ENCODE measurements at regions not wholly inside any gene's neighbourhood (a gene's known extent, or its start where the extent isn't known, plus 50 kb on each side); places are given as distances from the start of the nearest gene placed in this dataset.
"Not testable (repeated sequence)": the region's sequence is repeated elsewhere in the genome, so short reads cannot be mapped to it uniquely, and the experiment has no call there.

DNA sequence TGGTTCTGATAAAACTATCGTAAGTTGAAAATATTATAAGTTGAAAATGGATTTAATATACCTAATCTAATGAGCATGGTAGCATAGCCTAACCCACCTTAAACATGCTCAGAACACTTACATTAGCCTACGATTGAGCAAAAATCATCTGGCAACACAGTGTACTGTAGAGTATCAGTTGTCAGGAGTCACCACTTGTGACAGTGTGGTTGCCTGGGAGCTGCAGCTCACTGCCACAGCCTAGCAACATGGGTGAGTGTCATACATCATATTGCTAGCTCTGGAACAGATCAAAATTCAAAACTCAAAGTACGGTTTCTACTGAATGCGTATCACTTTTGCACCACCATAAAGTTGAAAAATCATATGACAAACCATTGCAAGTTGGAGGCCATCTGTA is 203.5 kb downstream of the ATXN7L3B start:
- no peak for ATAC-seq
- Mint-ChIP-seq H3K4me1 (no peaks in the 10 kb centered on the region), H3K9me3 (no peaks in the 10 kb centered on the region)

DNA sequence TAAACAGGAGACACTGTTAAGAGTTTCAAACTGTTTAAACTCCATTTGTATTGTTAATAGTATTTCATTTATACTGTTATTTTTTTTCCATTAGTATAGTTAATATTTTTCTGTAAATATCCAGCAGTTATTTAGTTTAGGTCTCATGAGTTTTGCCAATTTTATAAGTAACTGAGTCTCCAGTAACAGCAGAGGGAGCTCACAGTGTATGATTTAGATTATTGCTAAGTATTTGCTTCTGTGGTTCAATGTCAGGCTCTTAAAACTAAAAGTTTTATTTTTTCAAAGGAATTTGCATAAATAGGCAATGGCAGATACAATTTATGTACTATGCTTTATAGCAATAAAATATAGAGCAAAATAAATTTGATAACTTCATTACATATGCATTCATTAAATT is 209.7 kb downstream of the ATXN7L3B start:
- Mint-ChIP-seq H3K9me3 (no peaks in the 10 kb centered on the region), H3K27me3 (no peaks in the 10 kb centered on the region), H3K4me3 (no peak overlapping the region), H3K4me1 (no peaks in the 10 kb centered on the region), H3K27ac (no peak overlapping the region)
- no peak for ATAC-seq
- DNase-seq, result no peak

More for the DNA sequence above, 203.5 kb downstream of the ATXN7L3B start:
- Mint-ChIP-seq H3K27ac (no peak overlapping the region), H3K27me3 (no peaks in the 10 kb centered on the region), H3K4me3 (no peak overlapping the region)
- DNase-seq, result no peak

DNA sequence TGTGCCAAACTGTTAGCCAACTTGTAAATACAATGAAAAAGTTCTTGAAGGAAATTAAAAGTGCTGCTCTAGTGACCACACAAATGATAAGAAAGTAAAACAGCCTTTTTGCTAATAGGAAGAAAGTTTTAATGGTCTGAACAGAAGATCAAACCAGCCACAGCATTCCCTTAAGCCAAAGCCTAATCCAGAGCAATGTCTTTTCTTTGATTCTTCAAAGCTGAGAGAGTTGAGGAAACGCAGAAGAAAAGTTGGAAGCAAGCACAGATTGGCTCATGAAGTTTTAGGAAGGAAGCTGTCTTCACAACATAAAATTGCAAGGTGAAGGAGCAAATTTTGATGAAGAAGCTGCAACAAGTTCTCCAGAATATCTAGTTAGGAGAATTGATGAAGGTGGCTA is 213.8 kb downstream of the ATXN7L3B start:
- Mint-ChIP-seq H3K9me3 (no peaks in the 10 kb centered on the region), H3K4me1 (no peaks in the 10 kb centered on the region), H3K27ac (no peak overlapping the region), H3K4me3 (no peak overlapping the region), H3K27me3 (no peaks in the 10 kb centered on the region)
- no peak for ATAC-seq
- no peak for DNase-seq

DNA sequence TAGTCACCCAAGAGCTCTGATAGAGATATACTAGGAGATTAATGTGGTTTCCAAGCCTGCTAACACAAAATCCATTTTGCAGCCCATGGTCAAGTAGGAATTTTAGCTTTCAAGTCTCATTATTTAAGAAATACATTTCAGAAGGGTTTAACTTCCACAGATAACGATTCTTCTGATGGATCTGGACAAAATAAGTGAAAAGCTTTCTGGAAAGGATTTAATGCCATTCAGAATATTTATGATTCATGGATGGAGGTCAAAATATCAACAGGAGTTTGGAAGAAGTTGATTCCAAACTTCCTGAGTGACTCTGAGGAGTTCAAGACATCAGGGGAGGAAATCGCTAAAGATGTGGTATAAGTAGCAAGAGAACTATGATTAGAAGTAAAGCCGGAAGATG is 214.6 kb downstream of the ATXN7L3B start:
- Mint-ChIP-seq H3K9me3 (peaks cover 3 to 4% of the 10 kb centered on the region in 2 donors), H3K27ac (no peak overlapping the region), H3K4me1 (no peaks in the 10 kb centered on the region), H3K4me3 (no peak overlapping the region), H3K27me3 (no peaks in the 10 kb centered on the region)
- ATAC-seq, result no peak
- DNase-seq, result no peak

DNA sequence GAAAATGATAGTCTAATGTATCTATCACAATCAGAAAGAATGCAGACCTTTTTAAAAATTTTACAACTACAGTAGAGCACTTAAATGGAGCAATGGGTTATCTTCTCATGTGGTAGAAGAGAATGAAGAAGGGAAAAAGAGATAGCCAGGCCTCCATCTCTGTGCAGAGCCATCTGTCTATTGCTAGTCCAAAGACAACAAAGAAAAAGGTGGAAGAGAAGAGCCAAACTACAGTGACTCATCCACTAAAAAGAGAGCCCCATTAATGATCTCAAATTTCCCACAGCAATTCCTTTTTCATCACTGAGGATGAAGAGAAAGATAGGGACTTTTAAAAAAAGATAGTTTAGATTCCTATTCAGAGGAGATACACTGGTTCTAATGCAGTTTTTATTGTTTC is 232.9 kb downstream of the ATXN7L3B start:
- ATAC-seq (no peak), DNase-seq (no peak)
- Mint-ChIP-seq H3K4me1 (no peaks in the 10 kb centered on the region), H3K27ac (no peak overlapping the region), H3K9me3 (no peaks in the 10 kb centered on the region), H3K4me3 (no peak overlapping the region), H3K27me3 (no peaks in the 10 kb centered on the region)

DNA sequence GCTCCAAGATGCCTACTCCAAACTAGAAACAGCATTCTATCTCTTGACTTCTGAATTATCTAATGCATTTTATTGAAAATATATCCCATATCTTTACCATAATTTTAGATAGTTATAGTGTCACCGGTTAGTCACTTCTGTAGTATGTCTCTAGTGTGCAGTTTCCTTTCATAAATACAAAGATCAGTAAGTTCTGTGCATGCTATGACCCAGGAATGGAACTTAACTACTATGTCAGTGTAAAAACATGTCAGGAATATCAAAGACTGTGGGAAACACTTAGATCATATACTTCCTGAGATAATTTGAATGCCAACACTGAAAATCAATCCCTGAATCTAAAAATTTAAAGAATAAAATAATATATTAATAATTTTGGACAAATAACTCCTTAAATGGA is 237.6 kb downstream of the ATXN7L3B start:
- no peaks in the 10 kb centered on the region for H3K9me3 Mint-ChIP-seq
- no peak for ATAC-seq
- no peaks in the 10 kb centered on the region for H3K27me3 Mint-ChIP-seq
- no peak for DNase-seq
- no peak overlapping the region for H3K27ac Mint-ChIP-seq
- H3K4me1 Mint-ChIP-seq, result no peaks in the 10 kb centered on the region
- no peak overlapping the region for H3K4me3 Mint-ChIP-seq

DNA sequence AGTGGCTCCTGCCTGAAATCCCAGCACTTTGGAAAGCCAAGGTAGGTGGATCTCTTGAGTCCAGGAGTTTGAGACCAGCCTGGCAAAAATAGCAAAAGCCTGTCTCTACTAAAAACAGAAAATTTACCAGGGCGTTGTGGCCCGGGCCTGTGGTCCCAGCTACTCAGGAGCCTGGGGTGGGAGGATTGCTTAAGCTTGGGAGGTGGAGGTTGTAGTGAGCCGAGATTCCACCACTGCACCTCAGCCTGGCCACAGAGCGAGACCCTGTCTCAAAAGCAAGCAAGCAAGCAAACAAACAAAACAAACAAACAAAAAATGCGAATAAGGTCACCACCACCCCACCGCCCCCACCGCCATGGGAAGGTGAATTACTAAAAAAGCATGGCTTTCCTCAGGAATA is 238.7 kb downstream of the ATXN7L3B start:
- Mint-ChIP-seq H3K27ac (no peak overlapping the region), H3K9me3 (no peaks in the 10 kb centered on the region), H3K4me1 (no peaks in the 10 kb centered on the region), H3K27me3 (no peaks in the 10 kb centered on the region), H3K4me3 (no peak overlapping the region)
- ATAC-seq (no peak), DNase-seq (no peak)

DNA sequence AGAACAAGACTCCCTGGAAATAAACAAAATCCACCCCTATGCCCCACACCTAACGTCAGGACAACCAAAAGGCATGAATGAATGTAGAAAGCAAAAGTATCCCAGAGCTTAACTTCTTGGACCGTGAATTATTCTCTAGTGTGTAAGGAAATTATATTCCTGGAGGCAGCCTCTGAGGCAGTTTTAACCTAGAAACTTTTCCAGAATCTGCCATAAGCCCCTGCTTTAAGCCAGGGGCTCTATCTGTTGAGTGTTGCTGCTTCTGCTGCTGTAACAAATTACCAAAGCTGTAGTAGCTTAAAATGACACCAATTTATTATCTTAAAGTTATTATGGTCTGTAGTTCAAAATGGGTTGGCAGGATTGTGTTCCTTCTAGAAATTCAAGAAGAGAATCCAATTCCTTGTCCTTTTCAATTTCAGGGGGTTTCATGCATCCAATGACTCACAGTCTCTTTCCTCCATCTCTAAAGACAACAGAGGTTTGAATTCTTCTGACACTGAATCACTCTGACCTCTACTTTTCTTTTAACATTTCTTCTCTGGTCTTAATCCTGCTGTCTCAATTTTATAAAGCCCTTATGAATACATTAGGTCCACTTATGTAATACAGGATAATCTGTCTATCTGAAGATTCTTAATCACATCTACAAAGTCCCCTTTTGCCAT is 242.7 kb downstream of the ATXN7L3B start:
- Mint-ChIP-seq H3K27ac (no peak overlapping the region), H3K4me3 (no peak overlapping the region), H3K4me1 (no peaks in the 10 kb centered on the region), H3K27me3 (no peaks in the 10 kb centered on the region), H3K9me3 (no peaks in the 10 kb centered on the region)
- DNase-seq (no peak), ATAC-seq (no peak)

DNA sequence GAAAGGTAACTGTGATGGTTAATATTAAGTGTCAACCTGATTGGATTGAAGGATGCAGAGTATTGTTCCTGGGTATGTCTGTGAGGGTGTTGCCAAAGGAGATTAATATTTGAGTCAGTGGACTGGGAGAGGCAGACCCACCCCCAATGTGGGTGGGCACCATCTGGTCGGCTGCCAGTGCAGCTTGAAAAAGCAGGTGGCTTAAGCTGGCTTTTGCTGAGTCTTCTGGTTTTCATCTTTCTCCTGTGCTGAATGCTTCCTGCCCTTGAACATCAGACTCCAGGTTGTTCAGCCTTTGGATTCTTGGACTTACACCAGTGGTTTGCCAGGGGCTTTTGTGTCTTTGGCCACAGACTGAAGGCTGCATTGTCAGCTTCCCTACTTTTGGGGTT is 243.2 kb downstream of the ATXN7L3B start:
- H3K27me3 Mint-ChIP-seq, H3K4me3 Mint-ChIP-seq, H3K9me3 Mint-ChIP-seq, ATAC-seq, DNase-seq, H3K27ac Mint-ChIP-seq, H3K4me1 Mint-ChIP-seq: not testable (repeated sequence)

DNA sequence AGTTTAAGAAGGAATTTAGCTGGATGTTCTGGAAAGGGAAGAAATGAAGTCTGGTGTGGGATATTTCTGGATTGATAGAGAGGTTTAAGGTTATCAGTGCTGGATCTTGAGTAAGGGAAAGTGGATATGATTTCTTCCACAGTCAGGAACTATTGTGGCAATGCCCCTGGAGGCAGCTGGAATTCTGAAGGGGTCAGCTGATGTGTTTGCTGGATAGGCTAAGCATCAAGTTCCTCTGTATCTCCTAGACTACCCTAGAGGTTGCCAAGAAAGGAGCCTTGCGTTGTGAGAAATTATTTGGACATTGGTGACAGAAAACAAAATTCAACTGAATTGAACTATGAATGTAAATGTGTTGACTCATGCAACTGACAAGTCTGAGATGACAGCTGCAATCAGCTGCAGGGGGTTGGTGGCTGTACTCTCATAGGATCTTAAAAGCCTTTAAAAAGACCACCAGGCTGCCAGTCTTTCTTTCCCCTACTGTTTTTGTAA is 244.4 kb downstream of the ATXN7L3B start:
- Mint-ChIP-seq H3K4me3 (no peak overlapping the region), H3K27me3 (no peaks in the 10 kb centered on the region), H3K4me1 (no peaks in the 10 kb centered on the region)

DNA sequence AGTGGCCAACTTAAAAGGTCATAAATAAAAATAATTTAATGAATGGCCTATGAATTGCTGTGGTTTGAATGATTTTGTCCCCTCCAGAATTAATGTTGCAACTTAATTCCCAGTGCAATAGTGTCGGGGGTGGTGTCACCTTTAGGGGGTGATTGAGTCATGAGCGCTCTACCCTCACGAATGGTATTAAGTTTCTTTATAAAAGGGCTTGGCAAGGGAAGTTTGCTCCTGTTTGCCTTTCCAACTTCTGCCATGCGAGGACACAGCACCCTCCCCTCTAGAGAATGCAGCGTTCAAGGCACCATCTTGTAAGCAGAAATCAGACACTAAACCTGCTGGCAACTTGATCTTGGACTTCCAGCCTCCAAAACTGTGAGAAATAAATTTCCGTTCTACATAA is 253.3 kb downstream of the ATXN7L3B start:
- Mint-ChIP-seq H3K27ac (no peak overlapping the region), H3K27me3 (peaks cover 11% of the 10 kb centered on the region), H3K9me3 (peaks cover 9 to 10% of the 10 kb centered on the region in 2 donors), H3K4me1 (no peaks in the 10 kb centered on the region), H3K4me3 (no peak overlapping the region)
- DNase-seq (no peak), ATAC-seq (no peak)

More for the DNA sequence above, 244.4 kb downstream of the ATXN7L3B start:
- ATAC-seq (no peak), DNase-seq (no peak)
- H3K9me3 Mint-ChIP-seq, result no peaks in the 10 kb centered on the region
- H3K27ac Mint-ChIP-seq, result no peak overlapping the region

DNA sequence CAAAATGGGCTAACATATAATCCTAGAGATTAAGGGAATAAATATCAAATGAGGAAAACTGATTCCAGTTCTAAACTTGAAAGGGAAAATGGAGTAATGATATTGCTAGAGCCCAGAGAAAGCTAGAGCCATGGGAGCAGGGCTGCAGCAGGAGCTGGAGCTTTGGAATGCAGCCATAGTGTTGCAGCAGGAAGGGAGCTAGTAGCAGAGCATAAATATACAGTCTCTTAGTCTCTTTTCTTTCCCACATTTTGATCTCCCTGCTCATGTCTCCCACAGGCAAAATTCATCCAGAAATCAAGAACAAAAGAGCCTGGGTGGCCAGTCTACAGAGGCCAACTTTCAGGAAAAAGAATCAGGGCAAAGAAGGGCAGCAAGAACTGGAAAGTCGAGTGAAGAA is 253.7 kb downstream of the ATXN7L3B start:
- DNase-seq, result no peak
- Mint-ChIP-seq H3K4me3 (no peak overlapping the region), H3K27ac (no peak overlapping the region), H3K9me3 (peaks cover 9 to 10% of the 10 kb centered on the region in 2 donors), H3K4me1 (no peaks in the 10 kb centered on the region), H3K27me3 (peaks cover 11% of the 10 kb centered on the region)
- no peak for ATAC-seq

DNA sequence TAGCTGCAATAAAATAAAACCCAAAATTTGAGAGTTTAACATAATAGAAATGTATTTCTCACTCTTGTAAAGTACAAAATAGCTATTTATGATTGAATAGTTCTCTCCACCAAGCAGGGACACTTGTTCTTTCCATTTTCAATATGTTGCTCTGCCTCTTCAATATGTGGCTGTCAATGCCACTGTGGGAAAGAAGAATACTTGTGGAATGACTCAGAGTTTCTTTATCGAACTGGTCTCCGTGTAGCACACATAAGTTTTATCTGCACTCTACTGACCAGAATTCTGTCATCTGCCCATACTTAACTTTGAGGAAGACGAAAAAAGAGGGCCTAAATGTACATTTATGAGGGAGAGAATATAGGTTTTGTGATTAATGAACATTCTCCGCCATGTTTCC is 256.9 kb downstream of the ATXN7L3B start:
- H3K9me3 Mint-ChIP-seq, result peaks cover under 1 to 4% of the 10 kb centered on the region in 2 donors
- H3K4me3 Mint-ChIP-seq, result no peak overlapping the region
- H3K27me3 Mint-ChIP-seq, result no peaks in the 10 kb centered on the region
- DNase-seq (no peak), ATAC-seq (no peak)
- H3K27ac Mint-ChIP-seq, result no peak overlapping the region
- H3K4me1 Mint-ChIP-seq, result no peaks in the 10 kb centered on the region

DNA sequence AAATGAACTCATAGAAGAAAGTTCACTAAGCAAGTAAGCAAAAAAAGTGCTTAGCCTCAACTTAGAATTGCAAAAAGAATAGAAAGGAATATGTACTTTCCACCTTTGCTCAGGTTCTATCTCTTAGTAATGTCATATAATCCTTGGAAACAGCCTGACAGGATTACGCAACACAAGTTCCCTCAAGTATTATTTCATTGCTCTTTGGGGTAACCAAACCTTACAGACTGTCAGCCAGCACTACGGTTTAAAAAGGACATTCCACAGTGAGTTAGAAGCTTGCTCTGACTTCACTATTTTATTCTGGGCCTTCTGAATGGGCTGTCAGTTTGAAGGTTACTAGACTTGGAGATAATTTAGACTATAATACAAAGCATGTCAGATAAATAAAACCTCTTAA is 264.0 kb downstream of the ATXN7L3B start:
- H3K4me1 Mint-ChIP-seq, result no peaks in the 10 kb centered on the region
- ATAC-seq (no peak), DNase-seq (no peak)
- no peak overlapping the region for H3K27ac Mint-ChIP-seq
- H3K4me3 Mint-ChIP-seq, result no peak overlapping the region
- no peaks in the 10 kb centered on the region for H3K9me3 Mint-ChIP-seq
- no peaks in the 10 kb centered on the region for H3K27me3 Mint-ChIP-seq

DNA sequence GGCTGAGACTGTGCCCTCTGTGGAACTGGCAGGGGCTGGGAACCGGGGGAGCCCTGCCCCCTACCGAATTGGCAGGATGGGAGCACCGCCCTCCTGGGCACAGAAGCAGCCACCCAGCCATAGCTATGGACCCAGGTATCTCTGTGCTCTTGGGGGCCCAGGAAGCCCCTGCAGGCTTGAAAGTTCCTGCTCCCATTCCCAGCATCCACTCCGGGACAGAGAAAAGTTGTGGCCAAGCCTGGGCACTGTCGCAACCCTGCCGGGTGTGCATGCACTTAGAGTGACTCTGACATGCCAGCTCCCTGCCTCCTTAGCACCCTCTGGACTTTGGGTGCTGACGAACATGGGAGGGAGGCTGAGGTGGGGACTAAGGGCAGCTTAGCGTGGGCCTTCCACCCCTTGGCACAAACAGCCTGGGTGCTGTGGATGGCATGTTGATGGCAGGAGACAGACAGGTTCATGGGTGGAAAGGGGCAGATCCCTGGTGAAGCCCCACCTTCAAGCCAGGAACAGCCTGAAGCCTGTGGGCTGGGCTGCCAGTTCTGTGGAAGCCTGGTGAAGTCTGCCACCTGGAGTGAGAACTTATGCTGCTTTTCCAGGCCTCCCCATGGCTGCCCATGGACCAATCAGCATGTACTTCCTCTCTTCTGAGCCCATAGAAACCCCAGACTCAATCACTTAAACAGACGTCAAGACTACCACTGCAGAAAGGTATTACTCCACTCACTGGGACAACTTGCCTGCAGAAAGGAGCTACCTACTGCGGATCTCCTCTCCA is 279.0 kb downstream of the ATXN7L3B start:
- no peak for DNase-seq
- H3K4me1 Mint-ChIP-seq, result no peaks in the 10 kb centered on the region
- H3K9me3 Mint-ChIP-seq, result peaks cover 5 to 6% of the 10 kb centered on the region in 2 donors
- no peak overlapping the region for H3K4me3 Mint-ChIP-seq
- no peak overlapping the region for H3K27ac Mint-ChIP-seq
- ATAC-seq, result no peak
- no peaks in the 10 kb centered on the region for H3K27me3 Mint-ChIP-seq

DNA sequence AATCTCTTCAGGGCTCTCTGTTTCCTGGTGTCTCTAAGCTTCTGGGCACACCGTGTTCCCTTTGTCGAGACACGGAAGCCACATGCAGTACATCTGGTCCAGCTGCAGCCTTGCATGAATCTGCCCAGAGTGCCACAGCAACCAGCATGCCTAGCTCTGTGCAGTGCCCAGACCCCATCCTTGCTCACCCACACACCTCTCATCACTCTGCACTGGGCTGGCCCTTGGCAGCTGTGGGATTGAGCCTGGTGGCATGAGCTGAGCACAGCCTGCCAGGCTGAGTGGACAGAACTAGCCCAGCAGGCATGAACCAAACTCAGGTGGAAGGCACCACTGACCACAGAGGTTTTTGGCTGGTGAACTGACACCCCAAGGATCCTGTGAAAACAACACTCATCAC is 279.9 kb downstream of the ATXN7L3B start:
- H3K4me1 Mint-ChIP-seq, result no peaks in the 10 kb centered on the region
- H3K9me3 Mint-ChIP-seq, result peaks cover 5 to 6% of the 10 kb centered on the region in 2 donors
- H3K27me3 Mint-ChIP-seq, result no peaks in the 10 kb centered on the region
- H3K4me3 Mint-ChIP-seq, result no peak overlapping the region
- no peak for DNase-seq
- H3K27ac Mint-ChIP-seq, result peak overlapping the region in 1 of 2 donors; percentile 55
- peak; percentile 31 for ATAC-seq
